ENCODE measurements at regions not wholly inside any gene's neighbourhood (a gene's known extent, or its start where the extent isn't known, plus 50 kb on each side); places are given as distances from the start of the nearest gene placed in this dataset.

DNA sequence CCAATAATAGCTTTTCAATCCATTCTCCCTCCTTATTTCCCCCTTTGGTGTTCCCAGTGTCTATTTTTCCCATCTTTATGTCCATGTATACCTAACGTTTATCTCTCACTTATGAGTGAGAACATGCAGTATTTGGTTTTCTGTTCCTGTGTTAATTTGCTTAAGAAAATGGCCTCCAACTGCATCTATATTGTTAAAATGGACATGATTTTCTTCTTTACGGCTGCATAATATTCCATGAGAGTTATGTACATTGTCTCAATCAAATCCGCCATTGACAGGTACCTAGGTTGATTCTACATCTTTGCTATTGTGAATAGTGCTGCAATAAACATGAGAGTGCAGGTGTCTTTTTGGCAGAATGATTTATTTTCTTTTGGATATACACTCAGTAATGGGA lies 126.7 kb downstream of the CTH start:
- Histone ChIP-seq H3K4me1 (ENCODE audit: insufficient read depth, low read length) (no peaks in the 10 kb centered on the region), H3K36me3 (replicated peaks in 1 of 2; ENCODE audit: control insufficient read depth in 1 of 2, insufficient read depth in 2 of 2, low read length in 2 of 2) (no peaks in the 10 kb centered on the region), H3K27me3 (ENCODE audit: control insufficient read depth in 1 of 2, insufficient read depth in 2 of 2, low read length in 2 of 2) (no peaks in the 10 kb centered on the region), H3K4me2 (ENCODE audit: low read depth, low read length) (no peak overlapping the region), H3K27ac (ENCODE audit: extremely low read length, insufficient read depth, low read length) (no peak overlapping the region), H3K9ac (ENCODE audit: insufficient read depth, low read depth, low read length) (no peak overlapping the region), H3K9me3 (ENCODE audit: low read length) (no peaks in the 10 kb centered on the region), H3K4me3 (replicated peaks in 1 of 3; ENCODE audit: insufficient read depth in 1 of 3, low read depth in 2 of 3, low read length in 3 of 3) (no peak overlapping the region), H3K79me2 (ENCODE audit: insufficient read depth, low read length) (no peaks in the 10 kb centered on the region), H4K20me1 (ENCODE audit: insufficient read depth, low read length) (no peaks in the 10 kb centered on the region), H2AFZ (ENCODE audit: low read length) (no peak overlapping the region)
- CTCF ChIA-PET (ENCODE audit: low intra/inter-chr PET ratio, low total read pairs), result no interaction called here
- WGBS (ENCODE audit: low lambda C conversion rate), result 5% methylated on average over 3 of the region's 3 CpGs
- no TSS peak for BruUV-seq (replicated peaks)
- intact Hi-C loops (cut with micrococcal nuclease; ENCODE audit: unreplicated experiment), result no loop called here
- ATAC-seq (no peak), DNase-seq (ENCODE audit: low spot score) (no peak), FAIRE-seq (no peak)
- POLR2A ChIA-PET, result no interaction called here
- TF ChIP-seq ZNF354B (CRISPR knock-in tag; IDR thresholded peaks at IDR 0.05), result no peak
- TF ChIP-seq MZF1 (CRISPR knock-in tag; IDR thresholded peaks at IDR 0.05; ENCODE audit: borderline replicate concordance), result no peak
- TF ChIP-seq, protein P1, sequence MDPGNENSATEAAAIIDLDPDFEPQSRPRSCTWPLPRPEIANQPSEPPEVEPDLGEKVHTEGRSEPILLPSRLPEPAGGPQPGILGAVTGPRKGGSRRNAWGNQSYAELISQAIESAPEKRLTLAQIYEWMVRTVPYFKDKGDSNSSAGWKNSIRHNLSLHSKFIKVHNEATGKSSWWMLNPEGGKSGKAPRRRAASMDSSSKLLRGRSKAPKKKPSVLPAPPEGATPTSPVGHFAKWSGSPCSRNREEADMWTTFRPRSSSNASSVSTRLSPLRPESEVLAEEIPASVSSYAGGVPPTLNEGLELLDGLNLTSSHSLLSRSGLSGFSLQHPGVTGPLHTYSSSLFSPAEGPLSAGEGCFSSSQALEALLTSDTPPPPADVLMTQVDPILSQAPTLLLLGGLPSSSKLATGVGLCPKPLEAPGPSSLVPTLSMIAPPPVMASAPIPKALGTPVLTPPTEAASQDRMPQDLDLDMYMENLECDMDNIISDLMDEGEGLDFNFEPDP (CRISPR knock-in tag; conservative IDR thresholded peaks at IDR 0.05), result no peak
- no peak for TF ChIP-seq FOSL2 (CRISPR knock-in tag; IDR thresholded peaks at IDR 0.05)
- TF ChIP-seq SNAPC2 (CRISPR knock-in tag; IDR thresholded peaks at IDR 0.05), result no peak
- TF ChIP-seq NAIF1 (CRISPR knock-in tag; IDR thresholded peaks at IDR 0.05; ENCODE audit: borderline replicate concordance), result no peak
- TF ChIP-seq, protein P2, sequence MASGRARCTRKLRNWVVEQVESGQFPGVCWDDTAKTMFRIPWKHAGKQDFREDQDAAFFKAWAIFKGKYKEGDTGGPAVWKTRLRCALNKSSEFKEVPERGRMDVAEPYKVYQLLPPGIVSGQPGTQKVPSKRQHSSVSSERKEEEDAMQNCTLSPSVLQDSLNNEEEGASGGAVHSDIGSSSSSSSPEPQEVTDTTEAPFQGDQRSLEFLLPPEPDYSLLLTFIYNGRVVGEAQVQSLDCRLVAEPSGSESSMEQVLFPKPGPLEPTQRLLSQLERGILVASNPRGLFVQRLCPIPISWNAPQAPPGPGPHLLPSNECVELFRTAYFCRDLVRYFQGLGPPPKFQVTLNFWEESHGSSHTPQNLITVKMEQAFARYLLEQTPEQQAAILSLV (CRISPR knock-in tag; IDR thresholded peaks at IDR 0.05; ENCODE audit: borderline replicate concordance), result no peak
- TF ChIP-seq, protein P3, sequence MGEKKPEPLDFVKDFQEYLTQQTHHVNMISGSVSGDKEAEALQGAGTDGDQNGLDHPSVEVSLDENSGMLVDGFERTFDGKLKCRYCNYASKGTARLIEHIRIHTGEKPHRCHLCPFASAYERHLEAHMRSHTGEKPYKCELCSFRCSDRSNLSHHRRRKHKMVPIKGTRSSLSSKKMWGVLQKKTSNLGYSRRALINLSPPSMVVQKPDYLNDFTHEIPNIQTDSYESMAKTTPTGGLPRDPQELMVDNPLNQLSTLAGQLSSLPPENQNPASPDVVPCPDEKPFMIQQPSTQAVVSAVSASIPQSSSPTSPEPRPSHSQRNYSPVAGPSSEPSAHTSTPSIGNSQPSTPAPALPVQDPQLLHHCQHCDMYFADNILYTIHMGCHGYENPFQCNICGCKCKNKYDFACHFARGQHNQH (CRISPR knock-in tag; IDR thresholded peaks at IDR 0.05), result no peak
- TF ChIP-seq, protein P4, sequence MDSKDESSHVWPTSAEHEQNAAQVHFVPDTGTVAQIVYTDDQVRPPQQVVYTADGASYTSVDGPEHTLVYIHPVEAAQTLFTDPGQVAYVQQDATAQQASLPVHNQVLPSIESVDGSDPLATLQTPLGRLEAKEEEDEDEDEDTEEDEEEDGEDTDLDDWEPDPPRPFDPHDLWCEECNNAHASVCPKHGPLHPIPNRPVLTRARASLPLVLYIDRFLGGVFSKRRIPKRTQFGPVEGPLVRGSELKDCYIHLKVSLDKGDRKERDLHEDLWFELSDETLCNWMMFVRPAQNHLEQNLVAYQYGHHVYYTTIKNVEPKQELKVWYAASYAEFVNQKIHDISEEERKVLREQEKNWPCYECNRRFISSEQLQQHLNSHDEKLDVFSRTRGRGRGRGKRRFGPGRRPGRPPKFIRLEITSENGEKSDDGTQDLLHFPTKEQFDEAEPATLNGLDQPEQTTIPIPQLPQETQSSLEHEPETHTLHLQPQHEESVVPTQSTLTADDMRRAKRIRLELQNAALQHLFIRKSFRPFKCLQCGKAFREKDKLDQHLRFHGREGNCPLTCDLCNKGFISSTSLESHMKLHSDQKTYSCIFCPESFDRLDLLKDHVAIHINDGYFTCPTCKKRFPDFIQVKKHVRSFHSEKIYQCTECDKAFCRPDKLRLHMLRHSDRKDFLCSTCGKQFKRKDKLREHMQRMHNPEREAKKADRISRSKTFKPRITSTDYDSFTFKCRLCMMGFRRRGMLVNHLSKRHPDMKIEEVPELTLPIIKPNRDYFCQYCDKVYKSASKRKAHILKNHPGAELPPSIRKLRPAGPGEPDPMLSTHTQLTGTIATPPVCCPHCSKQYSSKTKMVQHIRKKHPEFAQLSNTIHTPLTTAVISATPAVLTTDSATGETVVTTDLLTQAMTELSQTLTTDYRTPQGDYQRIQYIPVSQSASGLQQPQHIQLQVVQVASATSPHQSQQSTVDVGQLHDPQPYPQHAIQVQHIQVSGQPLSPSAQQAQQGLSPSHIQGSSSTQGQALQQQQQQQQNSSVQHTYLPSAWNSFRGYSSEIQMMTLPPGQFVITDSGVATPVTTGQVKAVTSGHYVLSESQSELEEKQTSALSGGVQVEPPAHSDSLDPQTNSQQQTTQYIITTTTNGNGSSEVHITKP (CRISPR knock-in tag; IDR thresholded peaks at IDR 0.05; ENCODE audit: low read depth), result no peak
- no peak for TF ChIP-seq YEATS4 (CRISPR knock-in tag; IDR thresholded peaks at IDR 0.05; ENCODE audit: borderline replicate concordance)
- no peak for TF ChIP-seq EED (CRISPR knock-in tag; IDR thresholded peaks at IDR 0.05)
- no peak for TF ChIP-seq DMAP1 (CRISPR knock-in tag; IDR thresholded peaks at IDR 0.05)
- TF ChIP-seq ZNF510 (CRISPR knock-in tag; IDR thresholded peaks at IDR 0.05; ENCODE audit: low read depth), result no peak
- TF ChIP-seq TEAD2 (CRISPR knock-in tag; IDR thresholded peaks at IDR 0.05), result no peak
- TF ChIP-seq RAD21 (CRISPR knock-in tag; IDR thresholded peaks at IDR 0.05), result no peak
- in situ Hi-C loops (cut with HindIII; ENCODE audit: extremely low pct_ligation_motif_present, low pct_unique_long_range_greater_than_20kb), result no loop called here
